GM23338 (cell line): ENCODE measurements at regions not wholly inside any gene's neighbourhood (a gene's known extent, or its start where the extent isn't known, plus 50 kb on each side); places are given as distances from the start of the nearest gene placed in this dataset.

Source experiments
- ATAC-seq: fragments of 200-7000 bp; cut with Tn5 transposase; 3 replicates; pipeline ENCODE4 v1.9.1; 2020
- DNase-seq: peaks from one replicate; pipeline ENCODE4 v3.0.0-alpha.2; 2015; ENCODE audit warnings: low spot score
- H2AFZ ChIP-seq: fragments of 200-600 bp; sonication (generic); 2 replicates; pipeline ENCODE4 v1.8.0; 2016; ENCODE audit warnings: antibody characterized with exemption, mild to moderate bottlenecking, moderate library complexity
- H3F3A ChIP-seq: fragments of 200-600 bp; sonication (generic); replicated peaks from 2 replicates; pipeline ENCODE4 v1.8.0; 2017; ENCODE audit warnings: antibody characterized with exemption, mixed run types, low read depth
- H3K27ac ChIP-seq: fragments of 200-600 bp; sonication (generic); 2 replicates; pipeline ENCODE4 v1.6.1; 2016; ENCODE audit warnings: low read depth
- H3K27me3 ChIP-seq: fragments of 200-600 bp; sonication (generic); 2 replicates; pipeline ENCODE4 v1.8.0; 2016; ENCODE audit warnings: mild to moderate bottlenecking, mixed run types, moderate library complexity; ENCODE audit not compliant: insufficient read depth
- H3K36me3 ChIP-seq: fragments of 200-600 bp; sonication (generic); 2 replicates; pipeline ENCODE4 v1.8.0; 2016; ENCODE audit warnings: mild to moderate bottlenecking; ENCODE audit not compliant: insufficient read depth
- H3K4me1 ChIP-seq: fragments of 200-600 bp; sonication (generic); 2 replicates; pipeline ENCODE4 v1.8.0; 2016; ENCODE audit warnings: mild to moderate bottlenecking, moderate library complexity; ENCODE audit not compliant: insufficient read depth
- H3K4me2 ChIP-seq: fragments of 200-600 bp; sonication (generic); 2 replicates; pipeline ENCODE4 v1.7.1; 2017; ENCODE audit warnings: mixed run types
- H3K4me3 ChIP-seq: fragments of 200-600 bp; sonication (generic); 2 replicates; pipeline ENCODE4 v1.6.1; 2016; ENCODE audit warnings: mixed run types
- H3K79me2 ChIP-seq: fragments of 200-600 bp; sonication (generic); replicated peaks from 2 replicates; pipeline ENCODE4 v1.8.0; 2017; ENCODE audit warnings: mild to moderate bottlenecking; ENCODE audit not compliant: insufficient read depth
- H3K9me2 ChIP-seq: fragments of 200-600 bp; sonication (generic); 2 replicates; pipeline ENCODE4 v1.8.0; 2017; ENCODE audit not compliant: insufficient read depth
- H4K20me1 ChIP-seq: fragments of 200-600 bp; sonication (generic); replicated peaks from 2 replicates; pipeline ENCODE4 v1.8.0; 2017; ENCODE audit warnings: mild to moderate bottlenecking; ENCODE audit not compliant: insufficient read depth
- H3K27ac Mint-ChIP-seq: 2 replicates; pipeline ENCODE4 v1.8.0; 2020; ENCODE audit warnings: inconsistent platforms, mild to moderate bottlenecking, moderate library complexity, mixed read lengths
- H3K27me3 Mint-ChIP-seq: 3 replicates; pipeline ENCODE4 v1.8.0; 2022; ENCODE audit warnings: low read depth, mild to moderate bottlenecking, moderate library complexity, mixed read lengths, inconsistent platforms; ENCODE audit not compliant: insufficient read depth, poor library complexity
- H3K36me3 Mint-ChIP-seq: 3 replicates; pipeline ENCODE4 v1.8.0; 2021; ENCODE audit warnings: low read depth, mild to moderate bottlenecking, inconsistent platforms, moderate library complexity, mixed read lengths
- H3K4me1 Mint-ChIP-seq: 3 replicates; pipeline ENCODE4 v1.8.0; 2020; ENCODE audit warnings: mild to moderate bottlenecking, inconsistent platforms, mixed read lengths
- H3K4me3 Mint-ChIP-seq: 3 replicates; pipeline ENCODE4 v1.8.0; 2021; ENCODE audit warnings: moderate library complexity, mild to moderate bottlenecking, inconsistent platforms, mixed read lengths
- H3K9me3 Mint-ChIP-seq: 3 replicates; pipeline ENCODE4 v1.8.0; 2020; ENCODE audit warnings: moderate library complexity, mild to moderate bottlenecking, inconsistent platforms, mixed read lengths
- EZH2 ChIP-seq: fragments of 200-600 bp; sonication (generic); IDR thresholded peaks from one replicate; pipeline ENCODE4 v1.8.0; 2017; ENCODE audit warnings: antibody characterized with exemption, mild to moderate bottlenecking, low read depth; ENCODE audit not compliant: unreplicated experiment
- EZH2phosphoT487 ChIP-seq: fragments of 200-600 bp; sonication (generic); IDR thresholded peaks from one replicate; pipeline ENCODE4 v1.8.1; 2018; ENCODE audit warnings: antibody characterized with exemption; ENCODE audit not compliant: unreplicated experiment
- JUNB ChIP-seq: IDR thresholded peaks from one replicate; pipeline ENCODE4 v1.6.1; 2016; ENCODE audit warnings: antibody characterized with exemption; ENCODE audit not compliant: unreplicated experiment
- NANOG ChIP-seq: IDR thresholded peaks from 2 replicates; pipeline ENCODE4 v1.6.1; 2016; ENCODE audit warnings: antibody characterized with exemption, borderline replicate concordance
- STAT1 ChIP-seq: IDR thresholded peaks from one replicate; pipeline ENCODE4 v1.6.1; 2016; ENCODE audit warnings: antibody characterized with exemption; ENCODE audit not compliant: unreplicated experiment
- ZNF331 ChIP-seq: fragments of 250-450 bp; sonication (Bioruptor Pico); IDR thresholded peaks from 2 replicates; pipeline ENCODE4 v1.5.0; 2020; ENCODE audit warnings: low read depth, mild to moderate bottlenecking, moderate library complexity
- TF ChIP-seq, protein P1 (sequence below): fragments of 250-450 bp; sonication (Bioruptor Pico); IDR thresholded peaks from 2 replicates; pipeline ENCODE4 v1.5.0; 2020; ENCODE audit warnings: mild to moderate bottlenecking, moderate library complexity

DNA sequence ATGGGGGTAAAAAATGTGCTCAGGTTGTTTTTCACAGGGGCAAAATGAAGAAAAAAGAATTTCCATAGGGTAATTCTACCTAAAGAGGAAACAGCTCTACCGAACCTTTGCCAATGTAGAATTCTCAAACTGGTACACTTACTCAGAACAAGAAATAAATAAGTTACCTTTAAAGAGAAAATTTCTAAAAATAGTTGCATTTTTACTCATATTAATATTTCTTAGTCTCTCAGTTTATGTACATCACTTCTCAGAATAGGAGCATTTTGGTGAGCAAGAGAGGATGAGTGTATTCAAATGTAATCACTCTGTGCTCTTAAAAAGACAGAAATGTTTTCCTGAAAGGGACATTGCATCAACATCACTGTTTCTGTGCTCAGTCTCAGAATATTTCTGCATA is 574.7 kb upstream of the SLC8A1 start:
- H3K36me3 Mint-ChIP-seq = no peaks in the 10 kb centered on the region
- Histone ChIP-seq H3K79me2 (no peaks in the 10 kb centered on the region), H3K27ac (no peak overlapping the region), H3K27me3 (no peaks in the 10 kb centered on the region), H3K36me3 (no peaks in the 10 kb centered on the region), H3K4me1 (no peaks in the 10 kb centered on the region), H3K4me3 (no peak overlapping the region), H3K4me2 (no peak overlapping the region), H3F3A (no peaks in the 10 kb centered on the region), H3K9me2 (no peaks in the 10 kb centered on the region), H2AFZ (no peak overlapping the region), H4K20me1 (no peaks in the 10 kb centered on the region)
- ATAC-seq (no peak), DNase-seq (no peak)
- H3K27me3 Mint-ChIP-seq = no peaks in the 10 kb centered on the region
- TF ChIP-seq STAT1 = no peak
- TF ChIP-seq EZH2 = no peak
- no peak for TF ChIP-seq JUNB
- no peak for TF ChIP-seq NANOG
- TF ChIP-seq, protein P1, sequence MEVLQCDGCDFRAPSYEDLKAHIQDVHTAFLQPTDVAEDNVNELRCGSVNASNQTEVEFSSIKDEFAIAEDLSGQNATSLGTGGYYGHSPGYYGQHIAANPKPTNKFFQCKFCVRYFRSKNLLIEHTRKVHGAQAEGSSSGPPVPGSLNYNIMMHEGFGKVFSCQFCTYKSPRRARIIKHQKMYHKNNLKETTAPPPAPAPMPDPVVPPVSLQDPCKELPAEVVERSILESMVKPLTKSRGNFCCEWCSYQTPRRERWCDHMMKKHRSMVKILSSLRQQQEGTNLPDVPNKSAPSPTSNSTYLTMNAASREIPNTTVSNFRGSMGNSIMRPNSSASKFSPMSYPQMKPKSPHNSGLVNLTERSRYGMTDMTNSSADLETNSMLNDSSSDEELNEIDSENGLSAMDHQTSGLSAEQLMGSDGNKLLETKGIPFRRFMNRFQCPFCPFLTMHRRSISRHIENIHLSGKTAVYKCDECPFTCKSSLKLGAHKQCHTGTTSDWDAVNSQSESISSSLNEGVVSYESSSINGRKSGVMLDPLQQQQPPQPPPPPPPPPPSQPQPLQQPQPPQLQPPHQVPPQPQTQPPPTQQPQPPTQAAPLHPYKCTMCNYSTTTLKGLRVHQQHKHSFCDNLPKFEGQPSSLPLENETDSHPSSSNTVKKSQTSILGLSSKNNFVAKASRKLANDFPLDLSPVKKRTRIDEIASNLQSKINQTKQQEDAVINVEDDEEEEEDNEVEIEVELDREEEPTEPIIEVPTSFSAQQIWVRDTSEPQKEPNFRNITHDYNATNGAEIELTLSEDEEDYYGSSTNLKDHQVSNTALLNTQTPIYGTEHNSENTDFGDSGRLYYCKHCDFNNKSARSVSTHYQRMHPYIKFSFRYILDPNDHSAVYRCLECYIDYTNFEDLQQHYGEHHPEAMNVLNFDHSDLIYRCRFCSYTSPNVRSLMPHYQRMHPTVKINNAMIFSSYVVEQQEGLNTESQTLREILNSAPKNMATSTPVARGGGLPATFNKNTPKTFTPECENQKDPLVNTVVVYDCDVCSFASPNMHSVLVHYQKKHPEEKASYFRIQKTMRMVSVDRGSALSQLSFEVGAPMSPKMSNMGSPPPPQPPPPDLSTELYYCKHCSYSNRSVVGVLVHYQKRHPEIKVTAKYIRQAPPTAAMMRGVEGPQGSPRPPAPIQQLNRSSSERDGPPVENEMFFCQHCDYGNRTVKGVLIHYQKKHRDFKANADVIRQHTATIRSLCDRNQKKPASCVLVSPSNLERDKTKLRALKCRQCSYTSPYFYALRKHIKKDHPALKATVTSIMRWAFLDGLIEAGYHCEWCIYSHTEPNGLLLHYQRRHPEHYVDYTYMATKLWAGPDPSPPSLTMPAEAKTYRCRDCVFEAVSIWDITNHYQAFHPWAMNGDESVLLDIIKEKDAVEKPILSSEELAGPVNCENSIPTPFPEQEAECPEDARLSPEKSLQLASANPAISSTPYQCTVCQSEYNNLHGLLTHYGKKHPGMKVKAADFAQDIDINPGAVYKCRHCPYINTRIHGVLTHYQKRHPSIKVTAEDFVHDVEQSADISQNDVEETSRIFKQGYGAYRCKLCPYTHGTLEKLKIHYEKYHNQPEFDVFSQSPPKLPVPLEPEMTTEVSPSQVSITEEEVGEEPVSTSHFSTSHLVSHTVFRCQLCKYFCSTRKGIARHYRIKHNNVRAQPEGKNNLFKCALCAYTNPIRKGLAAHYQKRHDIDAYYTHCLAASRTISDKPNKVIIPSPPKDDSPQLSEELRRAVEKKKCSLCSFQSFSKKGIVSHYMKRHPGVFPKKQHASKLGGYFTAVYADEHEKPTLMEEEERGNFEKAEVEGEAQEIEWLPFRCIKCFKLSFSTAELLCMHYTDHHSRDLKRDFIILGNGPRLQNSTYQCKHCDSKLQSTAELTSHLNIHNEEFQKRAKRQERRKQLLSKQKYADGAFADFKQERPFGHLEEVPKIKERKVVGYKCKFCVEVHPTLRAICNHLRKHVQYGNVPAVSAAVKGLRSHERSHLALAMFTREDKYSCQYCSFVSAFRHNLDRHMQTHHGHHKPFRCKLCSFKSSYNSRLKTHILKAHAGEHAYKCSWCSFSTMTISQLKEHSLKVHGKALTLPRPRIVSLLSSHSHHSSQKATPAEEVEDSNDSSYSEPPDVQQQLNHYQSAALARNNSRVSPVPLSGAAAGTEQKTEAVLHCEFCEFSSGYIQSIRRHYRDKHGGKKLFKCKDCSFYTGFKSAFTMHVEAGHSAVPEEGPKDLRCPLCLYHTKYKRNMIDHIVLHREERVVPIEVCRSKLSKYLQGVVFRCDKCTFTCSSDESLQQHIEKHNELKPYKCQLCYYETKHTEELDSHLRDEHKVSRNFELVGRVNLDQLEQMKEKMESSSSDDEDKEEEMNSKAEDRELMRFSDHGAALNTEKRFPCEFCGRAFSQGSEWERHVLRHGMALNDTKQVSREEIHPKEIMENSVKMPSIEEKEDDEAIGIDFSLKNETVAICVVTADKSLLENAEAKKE = no peak
- no peak for TF ChIP-seq EZH2phosphoT487
- peaks cover 3% of the 10 kb centered on the region; the same call in 2 of the 3 replicates for H3K9me3 Mint-ChIP-seq
- no peak overlapping the region for H3K27ac Mint-ChIP-seq
- no peak overlapping the region for H3K4me3 Mint-ChIP-seq
- no peaks in the 10 kb centered on the region for H3K4me1 Mint-ChIP-seq

DNA sequence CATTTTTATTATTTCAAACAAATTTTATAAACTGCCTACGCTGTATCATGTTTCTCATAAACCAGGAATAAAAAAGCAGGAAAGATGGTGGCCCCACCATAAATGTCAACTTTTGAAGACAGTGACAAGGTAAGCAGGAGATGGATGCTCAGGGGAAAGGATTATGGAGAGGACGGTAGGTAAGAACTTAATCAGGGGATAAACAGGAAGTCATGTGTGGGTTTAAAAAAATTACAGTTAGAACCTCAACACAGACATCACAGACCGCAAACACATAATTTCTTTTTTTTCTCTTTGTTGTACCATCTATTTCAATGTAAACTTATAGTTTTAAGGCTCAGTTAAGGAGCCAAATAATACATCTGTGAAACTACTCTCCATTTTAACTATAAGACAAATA is 575.2 kb upstream of the SLC8A1 start:
- ATAC-seq = no peak
- no peaks in the 10 kb centered on the region for H3K4me1 Mint-ChIP-seq
- Histone ChIP-seq H3K4me1 (no peaks in the 10 kb centered on the region), H3K9me2 (no peaks in the 10 kb centered on the region), H2AFZ (no peak overlapping the region), H3K27ac (no peak overlapping the region), H3K27me3 (no peaks in the 10 kb centered on the region), H3K4me3 (no peak overlapping the region), H3K79me2 (no peaks in the 10 kb centered on the region), H4K20me1 (no peaks in the 10 kb centered on the region), H3K4me2 (no peak overlapping the region), H3F3A (no peaks in the 10 kb centered on the region), H3K36me3 (no peaks in the 10 kb centered on the region)
- no peak overlapping the region for H3K4me3 Mint-ChIP-seq
- H3K9me3 Mint-ChIP-seq = peaks cover 3% of the 10 kb centered on the region; the same call in 2 of the 3 replicates
- H3K27ac Mint-ChIP-seq = no peak overlapping the region; the same call in 1 of the 2 replicates
- no peak for DNase-seq
- H3K36me3 Mint-ChIP-seq = no peaks in the 10 kb centered on the region
- no peaks in the 10 kb centered on the region for H3K27me3 Mint-ChIP-seq
- TF ChIP-seq, protein P1 = no peak
- no peak for TF ChIP-seq STAT1
- no peak for TF ChIP-seq ZNF331
